Heart left ventricle (tissue), 16 donors: ENCODE measurements at regions not wholly inside any gene's neighbourhood (a gene's known extent, or its start where the extent isn't known, plus 50 kb on each side); places are given as distances from the start of the nearest gene placed in this dataset.

Experiments
- ATAC-seq, 4 donors: fragments of 200-7000 bp; cut with Tn5 transposase; one replicate each; pipeline ENCODE4 v1.9.1; 2020 to 2022; ENCODE audit warnings: moderate library complexity in 4 of 4, mild to moderate bottlenecking in 3 of 4, moderate number of reproducible peaks in 1 of 4
- DNase-seq, 5 donors: peaks; one replicate each; pipeline ENCODE4 v3.0.0-alpha.2; 2020
- H3K27ac ChIP-seq, 12 donors: fragments of 200-600 bp; sonication (generic) in 4 of 12; one replicate each; pipeline versions ENCODE4 v1.5.0 to v1.8.0; 2016 to 2022; ENCODE audit warnings: mild to moderate bottlenecking in 2 of 12
- H3K27me3 ChIP-seq, 9 donors: fragments of 200-600 bp; sonication (generic) in 2 of 9; one replicate each; pipeline versions ENCODE4 v1.5.1 to v1.8.0; 2016 to 2022; ENCODE audit warnings: mild to moderate bottlenecking in 3 of 9
- H3K36me3 ChIP-seq, 9 donors: fragments of 200-600 bp; sonication (generic) in 2 of 9; one replicate each; pipeline versions ENCODE4 v1.5.0 to v1.8.0; 2018 to 2022; ENCODE audit warnings: mild to moderate bottlenecking in 2 of 9
- H3K4me1 ChIP-seq, 12 donors: fragments of 200-600 bp; sonication (generic) in 4 of 12; one replicate each; pipeline versions ENCODE4 v1.5.0 to v1.8.0; 2016 to 2022; ENCODE audit warnings: mild to moderate bottlenecking in 3 of 12
- H3K4me3 ChIP-seq, 12 donors: fragments of 200-600 bp; sonication (generic) in 4 of 12; one replicate each; pipeline versions ENCODE4 v1.5.0 to v1.8.0; 2017 to 2022; ENCODE audit warnings: mild to moderate bottlenecking in 9 of 12, moderate library complexity in 4 of 12
- H3K9me3 ChIP-seq, 12 donors: fragments of 200-600 bp; sonication (generic) in 4 of 12; one replicate each; pipeline versions ENCODE4 v1.5.0 to v1.8.0; 2016 to 2022; ENCODE audit warnings: mild to moderate bottlenecking in 1 of 12
- CTCF ChIP-seq, 12 donors: fragments of 200-600 bp; sonication (generic) in 4 of 12; IDR thresholded peaks; one replicate each; pipeline versions ENCODE4 v1.5.0 to v1.8.0; 2018 to 2022; ENCODE audit warnings: antibody characterized with exemption in 12 of 12, mild to moderate bottlenecking in 5 of 12
- POLR2A ChIP-seq, 2 donors: fragments of 450-650 bp; IDR thresholded peaks; one replicate each; pipeline ENCODE4 v1.6.1; 2017; ENCODE audit warnings: antibody characterized with exemption in 2 of 2, mild to moderate bottlenecking in 2 of 2, moderate library complexity in 2 of 2
- WGBS, 4 donors: extraction: QIAGEN DNeasy Blood & Tissue Kit in 2 of 4; methylation state at CpG; one replicate each; pipeline versions ENCODE4 v1.1.5 to v1.1.7; 2013 to 2018; 5-methylcytosine and 5-hydroxymethylcytosine counted together
- intact Hi-C, 10 donors: fragments of 100-400 bp; cut with DNase I; formaldehyde crosslinking; loops; one replicate each; pipeline versions ENCODE4 v1.11.1 to v1.14.2; 2022
- donor health status: ischemic (EF 13 %, LVEDD 7.1; RV severe dilation, severe dysfunction).
- donor health status: healthy with polysubstance abuse.
- donor health status: DM: no; HTN: yes; CAD: no.
- donor health status: DM: no; HTN: no; CAD: no.
- donor health status: ischemic (EF 25% LVEDD 6.9; RV normal size, moderate dysfunction).
- donor health status: ischemic (EF 25% LVEDD 5.7; RV mildly dilated, moderate dysfunction).
- donor health status: healthy.
- donor health status: DM: yes; HTN: yes; CAD: no.
- donor health status: ischemic (EF 35%, LVEDD 5.7; RV mildly dilated, moderate dysfunction).
- donor health status: nonischemic (EF 11% LVEDD 7.7; RV severe dilation, severe dysfunction).
- donor health status: DM: yes; HTN: yes; CAD: no.
- donor health status: PGD.
- donor health status: ischemic (EF 29% LVEDD 5.4; RV normal size, mild dysfunction).
- donor health status: nonischemic (EF 23%, LVEDD 6.1; RV moderate dilation, normal function).

GRCh38 chr20:57895161-57895855 is 185.5 kb upstream of the PMEPA1 start:
- H3K4me1 ChIP-seq, result peaks cover 0 to 4% (median 0%) of the 10 kb centered on the region in 12 donors
- 89 to 99% (median 92%) methylated on average over 9 of the region's 9 CpGs for WGBS, 4 donors
- H3K27me3 ChIP-seq, result peaks cover 0 to 6% (median 0%) of the 10 kb centered on the region in 9 donors
- H3K9me3 ChIP-seq, result no peaks in the 10 kb centered on the region
- H3K27ac ChIP-seq, result no peak overlapping the region
- no peak for DNase-seq
- ATAC-seq, result no peak
- intact Hi-C loops, result no loop called here
- TF ChIP-seq POLR2A (IDR thresholded peaks at IDR 0.05), result no peak
- no peak for TF ChIP-seq CTCF (IDR thresholded peaks at IDR 0.05)
- no peaks in the 10 kb centered on the region for H3K36me3 ChIP-seq
- H3K4me3 ChIP-seq, result no peak overlapping the region

DNA sequence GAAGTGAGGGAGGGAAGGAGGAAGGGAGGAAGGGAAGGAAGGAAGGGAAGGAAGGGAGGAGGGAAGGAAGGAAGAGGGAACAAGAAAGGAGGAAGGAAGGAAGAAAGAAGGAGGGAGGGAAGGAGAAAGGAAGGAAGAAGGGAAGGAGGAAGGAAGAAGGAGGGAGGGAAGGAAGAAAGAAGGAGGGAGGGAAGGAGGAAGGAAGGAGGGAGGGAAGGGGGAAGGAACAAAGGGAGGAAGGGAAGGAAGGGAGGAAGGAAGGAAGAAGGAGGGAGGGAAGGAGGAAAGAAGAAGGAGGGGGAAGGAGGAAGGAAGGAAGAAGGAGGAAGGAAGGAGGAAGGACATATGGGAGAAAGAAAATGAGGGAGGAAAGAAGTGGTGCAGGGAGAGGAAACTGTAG is 184.7 kb upstream of the PMEPA1 start:
- no peak for ATAC-seq
- H3K36me3 ChIP-seq, result no peaks in the 10 kb centered on the region
- H3K27ac ChIP-seq, result no peak overlapping the region
- TF ChIP-seq CTCF (IDR thresholded peaks at IDR 0.05) (no peak), POLR2A (IDR thresholded peaks at IDR 0.05) (no peak)
- no peak overlapping the region for H3K4me3 ChIP-seq
- intact Hi-C loops, result no loop called here
- H3K9me3 ChIP-seq, result no peaks in the 10 kb centered on the region
- H3K4me1 ChIP-seq, result no peaks in the 10 kb centered on the region
- H3K27me3 ChIP-seq, result peaks cover 0 to 4% (median 0%) of the 10 kb centered on the region in 9 donors
- DNase-seq, result no peak

GRCh38 chr20:57894096-57894495 is 184.3 kb upstream of the PMEPA1 start:
- WGBS, 4 donors, result 85 to 93% (median 89%) methylated on average over 9 to 10 of the region's 10 CpGs

More at GRCh38 chr20:57894096-57894495, 184.3 kb upstream of the PMEPA1 start:
- Histone ChIP-seq H3K36me3 (no peaks in the 10 kb centered on the region), H3K27ac (no peak overlapping the region), H3K4me3 (no peak overlapping the region), H3K27me3 (peaks cover 0 to 4% (median 0%) of the 10 kb centered on the region in 9 donors), H3K4me1 (no peaks in the 10 kb centered on the region), H3K9me3 (no peaks in the 10 kb centered on the region)
- no peak for TF ChIP-seq POLR2A (IDR thresholded peaks at IDR 0.05)
- no peak for TF ChIP-seq CTCF (IDR thresholded peaks at IDR 0.05)
- no peak for ATAC-seq
- DNase-seq, result no peak
- intact Hi-C loops, result no loop called here
